ENCODE measurements at regions not wholly inside any gene's neighbourhood (a gene's known extent, or its start where the extent isn't known, plus 50 kb on each side); places are given as distances from the start of the nearest gene placed in this dataset.

DNA sequence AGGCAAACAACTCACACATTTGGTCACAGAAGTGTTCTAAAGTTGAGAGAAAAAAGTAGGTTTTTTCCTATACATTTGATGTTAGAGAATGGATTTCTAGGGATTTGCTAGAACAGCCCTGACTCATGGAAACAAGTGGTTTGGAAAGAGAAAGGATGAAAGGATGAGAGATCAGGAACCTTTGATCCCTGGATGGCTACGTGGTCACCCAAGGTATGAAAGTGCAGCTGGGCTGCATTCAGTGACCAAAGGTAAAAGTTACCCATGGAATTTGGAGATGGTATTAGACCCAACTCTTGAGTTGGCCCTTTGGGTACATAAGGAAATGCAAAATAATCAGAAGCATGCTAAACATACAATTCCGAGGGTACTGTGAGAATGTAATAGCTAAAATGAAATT lies 61.3 kb upstream of the SPIN1 start:
- intact Hi-C loops (cut with micrococcal nuclease): no loop called here
- no peak for DNase-seq
- Mint-ChIP-seq H3K27ac (no peak overlapping the region), H3K4me3 (no peak overlapping the region), H3K27me3 (no peaks in the 10 kb centered on the region), H3K9me3 (no peaks in the 10 kb centered on the region), H3K36me3 (ENCODE audit: low read depth) (no peaks in the 10 kb centered on the region), H3K4me1 (peaks cover 6% of the 10 kb centered on the region)
- ChIA-PET CTCF (no interaction called here), POLR2A (no interaction called here)
- TF ChIP-seq CTCF (IDR thresholded peaks at IDR 0.05): no peak
- no peak for ATAC-seq (ENCODE audit: low read depth)

DNA sequence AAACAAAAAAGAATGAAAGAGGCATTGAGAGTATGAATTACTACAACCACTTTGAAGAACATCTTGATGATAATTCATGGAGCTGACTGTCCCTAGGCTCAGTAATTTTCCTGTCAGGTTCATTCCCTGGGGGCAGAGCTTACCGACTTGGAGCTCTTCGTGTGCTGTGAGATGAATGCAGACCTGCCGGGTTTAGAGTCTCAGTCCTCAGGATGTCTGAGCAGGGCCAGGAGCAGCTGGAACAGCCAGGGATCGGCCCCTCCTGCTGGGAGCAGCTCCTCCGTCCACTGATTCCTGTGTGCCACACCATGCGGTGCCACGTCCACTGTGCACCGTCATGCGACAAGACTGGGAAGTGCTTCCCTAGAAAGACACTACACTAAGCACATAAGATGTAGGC lies 62.2 kb upstream of the SPIN1 start:
- Mint-ChIP-seq H3K27ac (no peak overlapping the region), H3K36me3 (ENCODE audit: low read depth) (no peaks in the 10 kb centered on the region), H3K4me1 (peaks cover 6% of the 10 kb centered on the region), H3K9me3 (no peaks in the 10 kb centered on the region), H3K4me3 (no peak overlapping the region), H3K27me3 (no peaks in the 10 kb centered on the region)
- TF ChIP-seq CTCF (IDR thresholded peaks at IDR 0.05): no peak
- ATAC-seq (ENCODE audit: low read depth): no peak
- intact Hi-C loops (cut with micrococcal nuclease): no loop called here
- no peak for DNase-seq
- POLR2A ChIA-PET: no interaction called here
- CTCF ChIA-PET: no interaction called here

GRCh38 chr9:88322906-88323566 lies 65.2 kb upstream of the SPIN1 start:
- no peak for DNase-seq
- no peaks in the 10 kb centered on the region for H3K36me3 Mint-ChIP-seq (ENCODE audit: low read depth)
- no peak for ATAC-seq (ENCODE audit: low read depth)
- no peak for TF ChIP-seq CTCF (IDR thresholded peaks at IDR 0.05)
- no peaks in the 10 kb centered on the region for H3K9me3 Mint-ChIP-seq
- H3K4me1 Mint-ChIP-seq: peaks cover 6% of the 10 kb centered on the region
- ChIA-PET POLR2A (no interaction called here), CTCF (no interaction called here)
- no peak overlapping the region for H3K27ac Mint-ChIP-seq
- intact Hi-C loops (cut with micrococcal nuclease): no loop called here
- peaks cover 2% of the 10 kb centered on the region for H3K27me3 Mint-ChIP-seq
- no peak overlapping the region for H3K4me3 Mint-ChIP-seq

- intact Hi-C loops (cut with micrococcal nuclease): no loop called here
- no peak overlapping the region for H3K4me3 Mint-ChIP-seq
Observed at GRCh38 chr9:88321764-88322163, 66.5 kb upstream of the SPIN1 start.

DNA sequence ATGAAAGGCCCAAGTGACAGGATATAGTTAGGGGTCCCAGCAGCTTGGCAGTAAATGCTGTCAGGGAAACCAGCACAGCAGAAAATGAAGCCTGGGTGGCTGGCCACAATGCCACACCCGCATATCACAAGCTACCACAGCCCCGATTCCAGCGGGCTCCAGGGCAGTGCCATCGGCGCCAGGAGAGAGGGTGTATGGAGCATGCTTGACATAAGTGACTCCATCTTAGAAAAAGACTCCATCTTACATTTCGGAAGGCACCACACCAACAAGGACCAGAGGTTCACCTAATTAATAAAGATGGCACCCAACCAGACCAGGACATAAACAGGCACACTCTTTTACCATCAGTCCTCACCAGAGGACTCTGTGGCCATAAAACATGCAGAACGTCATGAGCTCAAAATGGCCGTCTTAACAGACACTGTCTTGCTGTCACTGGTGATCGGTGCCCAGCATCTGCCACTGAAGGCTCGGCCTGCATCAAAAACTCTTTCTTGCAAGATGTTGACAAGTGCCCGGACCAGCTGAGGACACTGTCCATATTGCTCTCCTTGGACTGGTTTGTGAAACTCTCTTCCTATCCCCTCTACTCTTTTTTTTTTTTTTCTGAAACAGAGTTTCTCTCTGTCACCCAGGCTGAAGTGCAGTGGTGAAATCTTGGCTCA lies 67.4 kb upstream of the SPIN1 start:
- intact Hi-C loops (cut with micrococcal nuclease): no loop called here
- peaks cover 6% of the 10 kb centered on the region for H3K4me1 Mint-ChIP-seq
- ATAC-seq (ENCODE audit: low read depth): no peak

More at GRCh38 chr9:88321764-88322163, 66.5 kb upstream of the SPIN1 start:
- no peak for DNase-seq
- no peaks in the 10 kb centered on the region for H3K36me3 Mint-ChIP-seq (ENCODE audit: low read depth)
- CTCF ChIA-PET: no interaction called here
- peaks cover 2% of the 10 kb centered on the region for H3K27me3 Mint-ChIP-seq
- H3K9me3 Mint-ChIP-seq: no peaks in the 10 kb centered on the region
- POLR2A ChIA-PET: no interaction called here
- no peak overlapping the region for H3K27ac Mint-ChIP-seq
- no peak for ATAC-seq (ENCODE audit: low read depth)
- peaks cover 6% of the 10 kb centered on the region for H3K4me1 Mint-ChIP-seq
- TF ChIP-seq CTCF (IDR thresholded peaks at IDR 0.05): no peak

More for the DNA sequence above, 67.4 kb upstream of the SPIN1 start:
- H3K27me3 Mint-ChIP-seq: peaks cover 2% of the 10 kb centered on the region
- CTCF ChIA-PET: no interaction called here
- POLR2A ChIA-PET: no interaction called here
- no peak overlapping the region for H3K4me3 Mint-ChIP-seq
- TF ChIP-seq CTCF (IDR thresholded peaks at IDR 0.05): no peak
- no peak overlapping the region for H3K27ac Mint-ChIP-seq
- no peaks in the 10 kb centered on the region for H3K36me3 Mint-ChIP-seq (ENCODE audit: low read depth)
- no peaks in the 10 kb centered on the region for H3K9me3 Mint-ChIP-seq
- DNase-seq: no peak
